Prostate gland (tissue), 2 donors: ENCODE measurements at regions not wholly inside any gene's neighbourhood (a gene's known extent, or its start where the extent isn't known, plus 50 kb on each side); places are given as distances from the start of the nearest gene placed in this dataset.

Experiments
- DNase-seq: peaks from one replicate; pipeline ENCODE4 v3.0.0-alpha.2; 2019; ENCODE audit warnings: low spot score
- H3K27ac ChIP-seq, 2 donors: fragments of 200-600 bp; sonication (generic); 2 replicates each; pipeline ENCODE4 v1.5.1; 2017 to 2019
- H3K27me3 ChIP-seq: fragments of 200-600 bp; sonication (generic); replicated peaks from 2 replicates; pipeline ENCODE4 v1.5.1; 2019; ENCODE audit not compliant: insufficient read depth
- H3K36me3 ChIP-seq, 2 donors: fragments of 200-600 bp; sonication (generic); 1 replicate in 1 of 2; 2 replicates in 1 of 2; pipeline versions ENCODE4 v1.5.1 to v1.8.1; 2017 to 2019
- H3K4me1 ChIP-seq: fragments of 200-600 bp; sonication (generic); replicated peaks from 2 replicates; pipeline ENCODE4 v1.5.1; 2019
- H3K4me3 ChIP-seq, 2 donors: fragments of 200-600 bp; sonication (generic); 2 replicates each; pipeline ENCODE4 v1.5.1; 2017 to 2019
- H3K9me3 ChIP-seq: fragments of 200-600 bp; sonication (generic); 2 replicates; pipeline ENCODE4 v1.5.1; 2017
- CTCF ChIP-seq, 4 experiments: fragments of 200-600 bp in 2 of 4; fragments of 450-650 bp in 2 of 4; sonication (generic) in 2 of 4; IDR thresholded peaks; 1 replicate in 3 of 4; 2 replicates in 1 of 4; pipeline ENCODE4 v1.5.1; 2016 to 2019; ENCODE audit warnings: antibody characterized with exemption in 4 of 4, mild to moderate bottlenecking in 2 of 4, moderate library complexity in 2 of 4
- POLR2A ChIP-seq: fragments of 450-650 bp; IDR thresholded peaks from one replicate; pipeline ENCODE4 v1.6.1; 2016; ENCODE audit warnings: antibody characterized with exemption, mild to moderate bottlenecking
- POLR2AphosphoS5 ChIP-seq: sonication (generic); formaldehyde crosslinking; IDR thresholded peaks from one replicate; pipeline ENCODE4 v1.6.1; 2017; ENCODE audit warnings: antibody characterized with exemption
- WGBS: methylation state at CpG from one replicate; pipeline ENCODE4 v1.1.5; 2018; 5-methylcytosine and 5-hydroxymethylcytosine counted together
- intact Hi-C: fragments of 100-400 bp; cut with DNase I; formaldehyde crosslinking; loops from one replicate; pipeline ENCODE4 v1.14.2; 2022

DNA sequence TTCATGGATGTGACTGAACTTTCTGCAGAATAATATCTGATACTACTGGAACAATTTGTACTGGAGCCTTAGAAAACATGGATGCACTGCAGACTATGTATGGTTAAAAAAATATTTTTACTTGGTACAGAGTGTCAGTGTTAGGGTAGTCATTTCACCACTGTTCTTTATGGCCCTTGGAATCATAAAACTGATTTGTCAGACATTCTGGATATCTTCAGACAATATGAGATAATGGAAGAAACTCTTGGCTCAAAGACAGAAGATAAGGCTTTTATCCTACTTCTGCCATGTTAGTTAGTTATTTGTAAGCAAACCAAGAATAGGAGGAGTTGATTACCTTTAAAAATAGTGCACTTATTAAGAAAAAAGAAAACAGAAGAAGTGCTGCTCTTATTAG, 209.4 kb downstream of the LRIG3 start:
- intact Hi-C loops: no loop called here

GRCh38 chr12:58711974-58712373, 208.3 kb downstream of the LRIG3 start:
- Histone ChIP-seq H3K27ac (no peak overlapping the region), H3K4me3 (no peak overlapping the region), H3K4me1 (no peaks in the 10 kb centered on the region), H3K9me3 (no peaks in the 10 kb centered on the region), H3K27me3 (no peaks in the 10 kb centered on the region), H3K36me3 (no peaks in the 10 kb centered on the region)
- DNase-seq: no peak
- TF ChIP-seq POLR2A (no peak), CTCF (IDR thresholded peaks at IDR 0.05) (no peak), POLR2AphosphoS5 (no peak)
- 48% methylated on average over 4 of the region's 4 CpGs for WGBS
- intact Hi-C loops: no loop called here

More for the DNA sequence above, 209.4 kb downstream of the LRIG3 start:
- H3K27me3 ChIP-seq: no peaks in the 10 kb centered on the region
- H3K36me3 ChIP-seq: no peaks in the 10 kb centered on the region
- no peaks in the 10 kb centered on the region for H3K4me1 ChIP-seq
- H3K27ac ChIP-seq: no peak overlapping the region
- no peak overlapping the region for H3K4me3 ChIP-seq
- no peak for TF ChIP-seq POLR2A
- no peak for DNase-seq
- no peaks in the 10 kb centered on the region for H3K9me3 ChIP-seq

GRCh38 chr12:58712976-58713375, 207.3 kb downstream of the LRIG3 start:
- TF ChIP-seq CTCF (IDR thresholded peaks at IDR 0.05): no peak
- no peaks in the 10 kb centered on the region for H3K27me3 ChIP-seq
- no peak for DNase-seq
- H3K4me1 ChIP-seq: no peaks in the 10 kb centered on the region
- no peak overlapping the region for H3K4me3 ChIP-seq
- intact Hi-C loops: no loop called here
- H3K9me3 ChIP-seq: no peaks in the 10 kb centered on the region
- WGBS: 76% methylated on average over 1 of the region's 1 CpG
- H3K27ac ChIP-seq: no peak overlapping the region
- H3K36me3 ChIP-seq: no peaks in the 10 kb centered on the region

GRCh38 chr12:58719161-58719560, 201.1 kb downstream of the LRIG3 start:
- H3K9me3 ChIP-seq: no peaks in the 10 kb centered on the region
- intact Hi-C loops: no loop called here
- no peak overlapping the region for H3K27ac ChIP-seq
- WGBS: 77% methylated on average over 1 of the region's 1 CpG
- H3K4me3 ChIP-seq: no peak overlapping the region
- H3K4me1 ChIP-seq: no peaks in the 10 kb centered on the region
- DNase-seq: no peak
- TF ChIP-seq POLR2A: no peak
- TF ChIP-seq POLR2AphosphoS5: no peak
- TF ChIP-seq CTCF (IDR thresholded peaks at IDR 0.05): no peak
- no peaks in the 10 kb centered on the region for H3K36me3 ChIP-seq
- no peaks in the 10 kb centered on the region for H3K27me3 ChIP-seq

DNA sequence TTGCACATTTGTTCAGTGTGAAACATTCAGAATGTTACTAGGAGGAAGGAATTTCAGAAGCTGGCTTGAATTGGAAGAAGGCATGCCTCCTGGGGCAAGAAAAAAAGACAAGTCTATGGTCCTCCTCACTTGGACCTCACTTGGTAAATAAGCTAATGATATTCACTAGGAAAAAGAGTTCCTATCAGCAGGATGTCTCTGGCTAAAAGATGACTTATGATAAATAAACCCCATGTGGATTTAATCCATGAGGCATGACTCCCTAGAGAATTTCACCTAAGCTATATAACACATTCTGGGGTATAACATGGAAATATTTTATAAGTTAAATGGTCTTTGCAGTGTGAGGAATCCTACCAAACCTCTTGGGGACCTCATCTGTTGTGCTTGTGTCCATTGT, 199.9 kb downstream of the LRIG3 start:
- no peaks in the 10 kb centered on the region for H3K36me3 ChIP-seq
- no peaks in the 10 kb centered on the region for H3K27me3 ChIP-seq
- H3K9me3 ChIP-seq: no peaks in the 10 kb centered on the region
- intact Hi-C loops: no loop called here
- H3K27ac ChIP-seq: no peak overlapping the region
- H3K4me1 ChIP-seq: no peaks in the 10 kb centered on the region
- no peak overlapping the region for H3K4me3 ChIP-seq
- TF ChIP-seq CTCF (IDR thresholded peaks at IDR 0.05) (no peak), POLR2A (no peak), POLR2AphosphoS5 (no peak)
- DNase-seq: no peak
